ENCODE measurements at regions not wholly inside any gene's neighbourhood (a gene's known extent, or its start where the extent isn't known, plus 50 kb on each side); places are given as distances from the start of the nearest gene placed in this dataset.
A peak's percentile ranks its signal among the peaks of the same experiment; 100 is the strongest.

- no peaks in the 10 kb centered on the region for H3K9me3 ChIP-seq (ENCODE audit: low read depth)
These were observed 54.0 kb upstream of the PGRMC2 start for GRCh38 chr4:128341634-128342033.

GRCh38 chr4:128338634-128339355 is 51.2 kb upstream of the PGRMC2 start:
- Histone ChIP-seq H3K4me2 (no peak overlapping the region), H3K36me3 (replicated peaks; ENCODE audit: insufficient read depth, low read depth) (no peaks in the 10 kb centered on the region), H3K9me3 (ENCODE audit: low read depth) (no peaks in the 10 kb centered on the region), H4K20me1 (ENCODE audit: insufficient read depth, poor library complexity, severe bottlenecking) (no peaks in the 10 kb centered on the region), H3K4me1 (ENCODE audit: insufficient read depth) (no peaks in the 10 kb centered on the region), H3K9me2 (replicated peaks; ENCODE audit: insufficient read depth) (no peaks in the 10 kb centered on the region), H2AFZ (no peak overlapping the region), H3K79me2 (no peaks in the 10 kb centered on the region), H3K4me3 (no peak overlapping the region), H3K27ac (peak overlapping the region; percentile 35), H3K27me3 (no peaks in the 10 kb centered on the region)
- DNase-seq (ENCODE audit: low spot score) = no peak
- 94% methylated on average over 4 of the region's 4 CpGs for whole genome bisulfite sequencing (ENCODE audit: low lambda C conversion rate, missing lambda C conversion rate)
- TF ChIP-seq EZH2 (IDR thresholded peaks at IDR 0.05; ENCODE audit: borderline replicate concordance) (no peak), EZH2phosphoT487 (IDR thresholded peaks at IDR 0.05; ENCODE audit: low read depth, severe bottlenecking, unreplicated experiment) (no peak), CTCF (IDR thresholded peaks at IDR 0.05; ENCODE audit: poor library complexity) (no peak)

More at GRCh38 chr4:128341634-128342033, 54.0 kb upstream of the PGRMC2 start:
- Histone ChIP-seq H3K79me2 (no peaks in the 10 kb centered on the region), H4K20me1 (ENCODE audit: insufficient read depth, poor library complexity, severe bottlenecking) (no peaks in the 10 kb centered on the region), H3K27me3 (no peaks in the 10 kb centered on the region), H3K4me3 (no peak overlapping the region), H3K9me2 (replicated peaks; ENCODE audit: insufficient read depth) (no peaks in the 10 kb centered on the region), H3K4me1 (ENCODE audit: insufficient read depth) (no peaks in the 10 kb centered on the region), H2AFZ (no peak overlapping the region), H3K27ac (no peak overlapping the region), H3K36me3 (replicated peaks; ENCODE audit: insufficient read depth, low read depth) (no peaks in the 10 kb centered on the region), H3K4me2 (no peak overlapping the region)
- no peak for DNase-seq (ENCODE audit: low spot score)
- WGBS (ENCODE audit: low lambda C conversion rate, missing lambda C conversion rate) = 92% methylated on average over 4 of the region's 4 CpGs
- TF ChIP-seq CTCF (IDR thresholded peaks at IDR 0.05; ENCODE audit: poor library complexity) = peak; percentile 5
- no peak for TF ChIP-seq EZH2phosphoT487 (IDR thresholded peaks at IDR 0.05; ENCODE audit: low read depth, severe bottlenecking, unreplicated experiment)

- Histone ChIP-seq H3K9me2 (replicated peaks; ENCODE audit: insufficient read depth) (no peaks in the 10 kb centered on the region), H3K9me3 (ENCODE audit: low read depth) (no peaks in the 10 kb centered on the region), H3K27me3 (no peaks in the 10 kb centered on the region), H3K4me1 (ENCODE audit: insufficient read depth) (no peaks in the 10 kb centered on the region), H3K79me2 (no peaks in the 10 kb centered on the region), H3K4me2 (no peak overlapping the region), H3K4me3 (no peak overlapping the region), H4K20me1 (ENCODE audit: insufficient read depth, poor library complexity, severe bottlenecking) (no peaks in the 10 kb centered on the region), H3K27ac (no peak overlapping the region), H2AFZ (no peak overlapping the region), H3K36me3 (replicated peaks; ENCODE audit: insufficient read depth, low read depth) (no peaks in the 10 kb centered on the region)
- TF ChIP-seq CTCF (IDR thresholded peaks at IDR 0.05; ENCODE audit: poor library complexity) (no peak), EZH2 (IDR thresholded peaks at IDR 0.05; ENCODE audit: borderline replicate concordance) (no peak), EZH2phosphoT487 (IDR thresholded peaks at IDR 0.05; ENCODE audit: low read depth, severe bottlenecking, unreplicated experiment) (no peak)
- DNase-seq (ENCODE audit: low spot score) = no peak
- WGBS (ENCODE audit: low lambda C conversion rate, missing lambda C conversion rate) = 81% methylated on average over 2 of the region's 2 CpGs
These were observed 50.2 kb upstream of the PGRMC2 start for GRCh38 chr4:128337863-128338262.

Data from hepatocyte (in vitro differentiated cells).